ENCODE measurements at regions not wholly inside any gene's neighbourhood (a gene's known extent, or its start where the extent isn't known, plus 50 kb on each side); places are given as distances from the start of the nearest gene placed in this dataset.

DNA sequence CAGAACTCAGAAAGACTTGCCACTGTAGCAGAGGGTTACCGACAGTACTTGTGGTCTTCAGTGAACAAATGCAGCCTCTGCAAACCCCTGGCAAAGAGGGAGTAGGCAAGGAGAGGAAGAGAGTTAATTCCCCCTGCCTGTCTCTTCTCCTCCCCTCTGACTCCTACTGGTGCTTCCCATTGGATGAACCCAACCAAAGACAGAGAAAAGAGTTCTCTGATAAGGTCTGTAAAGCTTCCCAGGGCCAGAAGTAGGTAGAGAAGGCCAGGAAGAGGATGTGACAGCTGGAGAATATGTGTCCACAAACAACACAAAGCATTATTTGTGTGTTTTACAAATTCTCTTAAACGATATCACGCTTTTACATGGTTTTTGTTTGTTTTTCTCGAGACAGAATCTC is 66.6 kb upstream of the GPCPD1 start (continued):
- TF ChIP-seq, protein P1, sequence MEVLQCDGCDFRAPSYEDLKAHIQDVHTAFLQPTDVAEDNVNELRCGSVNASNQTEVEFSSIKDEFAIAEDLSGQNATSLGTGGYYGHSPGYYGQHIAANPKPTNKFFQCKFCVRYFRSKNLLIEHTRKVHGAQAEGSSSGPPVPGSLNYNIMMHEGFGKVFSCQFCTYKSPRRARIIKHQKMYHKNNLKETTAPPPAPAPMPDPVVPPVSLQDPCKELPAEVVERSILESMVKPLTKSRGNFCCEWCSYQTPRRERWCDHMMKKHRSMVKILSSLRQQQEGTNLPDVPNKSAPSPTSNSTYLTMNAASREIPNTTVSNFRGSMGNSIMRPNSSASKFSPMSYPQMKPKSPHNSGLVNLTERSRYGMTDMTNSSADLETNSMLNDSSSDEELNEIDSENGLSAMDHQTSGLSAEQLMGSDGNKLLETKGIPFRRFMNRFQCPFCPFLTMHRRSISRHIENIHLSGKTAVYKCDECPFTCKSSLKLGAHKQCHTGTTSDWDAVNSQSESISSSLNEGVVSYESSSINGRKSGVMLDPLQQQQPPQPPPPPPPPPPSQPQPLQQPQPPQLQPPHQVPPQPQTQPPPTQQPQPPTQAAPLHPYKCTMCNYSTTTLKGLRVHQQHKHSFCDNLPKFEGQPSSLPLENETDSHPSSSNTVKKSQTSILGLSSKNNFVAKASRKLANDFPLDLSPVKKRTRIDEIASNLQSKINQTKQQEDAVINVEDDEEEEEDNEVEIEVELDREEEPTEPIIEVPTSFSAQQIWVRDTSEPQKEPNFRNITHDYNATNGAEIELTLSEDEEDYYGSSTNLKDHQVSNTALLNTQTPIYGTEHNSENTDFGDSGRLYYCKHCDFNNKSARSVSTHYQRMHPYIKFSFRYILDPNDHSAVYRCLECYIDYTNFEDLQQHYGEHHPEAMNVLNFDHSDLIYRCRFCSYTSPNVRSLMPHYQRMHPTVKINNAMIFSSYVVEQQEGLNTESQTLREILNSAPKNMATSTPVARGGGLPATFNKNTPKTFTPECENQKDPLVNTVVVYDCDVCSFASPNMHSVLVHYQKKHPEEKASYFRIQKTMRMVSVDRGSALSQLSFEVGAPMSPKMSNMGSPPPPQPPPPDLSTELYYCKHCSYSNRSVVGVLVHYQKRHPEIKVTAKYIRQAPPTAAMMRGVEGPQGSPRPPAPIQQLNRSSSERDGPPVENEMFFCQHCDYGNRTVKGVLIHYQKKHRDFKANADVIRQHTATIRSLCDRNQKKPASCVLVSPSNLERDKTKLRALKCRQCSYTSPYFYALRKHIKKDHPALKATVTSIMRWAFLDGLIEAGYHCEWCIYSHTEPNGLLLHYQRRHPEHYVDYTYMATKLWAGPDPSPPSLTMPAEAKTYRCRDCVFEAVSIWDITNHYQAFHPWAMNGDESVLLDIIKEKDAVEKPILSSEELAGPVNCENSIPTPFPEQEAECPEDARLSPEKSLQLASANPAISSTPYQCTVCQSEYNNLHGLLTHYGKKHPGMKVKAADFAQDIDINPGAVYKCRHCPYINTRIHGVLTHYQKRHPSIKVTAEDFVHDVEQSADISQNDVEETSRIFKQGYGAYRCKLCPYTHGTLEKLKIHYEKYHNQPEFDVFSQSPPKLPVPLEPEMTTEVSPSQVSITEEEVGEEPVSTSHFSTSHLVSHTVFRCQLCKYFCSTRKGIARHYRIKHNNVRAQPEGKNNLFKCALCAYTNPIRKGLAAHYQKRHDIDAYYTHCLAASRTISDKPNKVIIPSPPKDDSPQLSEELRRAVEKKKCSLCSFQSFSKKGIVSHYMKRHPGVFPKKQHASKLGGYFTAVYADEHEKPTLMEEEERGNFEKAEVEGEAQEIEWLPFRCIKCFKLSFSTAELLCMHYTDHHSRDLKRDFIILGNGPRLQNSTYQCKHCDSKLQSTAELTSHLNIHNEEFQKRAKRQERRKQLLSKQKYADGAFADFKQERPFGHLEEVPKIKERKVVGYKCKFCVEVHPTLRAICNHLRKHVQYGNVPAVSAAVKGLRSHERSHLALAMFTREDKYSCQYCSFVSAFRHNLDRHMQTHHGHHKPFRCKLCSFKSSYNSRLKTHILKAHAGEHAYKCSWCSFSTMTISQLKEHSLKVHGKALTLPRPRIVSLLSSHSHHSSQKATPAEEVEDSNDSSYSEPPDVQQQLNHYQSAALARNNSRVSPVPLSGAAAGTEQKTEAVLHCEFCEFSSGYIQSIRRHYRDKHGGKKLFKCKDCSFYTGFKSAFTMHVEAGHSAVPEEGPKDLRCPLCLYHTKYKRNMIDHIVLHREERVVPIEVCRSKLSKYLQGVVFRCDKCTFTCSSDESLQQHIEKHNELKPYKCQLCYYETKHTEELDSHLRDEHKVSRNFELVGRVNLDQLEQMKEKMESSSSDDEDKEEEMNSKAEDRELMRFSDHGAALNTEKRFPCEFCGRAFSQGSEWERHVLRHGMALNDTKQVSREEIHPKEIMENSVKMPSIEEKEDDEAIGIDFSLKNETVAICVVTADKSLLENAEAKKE (CRISPR knock-in tag; IDR thresholded peaks at IDR 0.05), result no peak
- TF ChIP-seq ZNF331 (CRISPR knock-in tag; IDR thresholded peaks at IDR 0.05; ENCODE audit: low read depth), result no peak
- TF ChIP-seq CREB1 (CRISPR knock-in tag; IDR thresholded peaks at IDR 0.05; ENCODE audit: low read depth), result no peak

DNA sequence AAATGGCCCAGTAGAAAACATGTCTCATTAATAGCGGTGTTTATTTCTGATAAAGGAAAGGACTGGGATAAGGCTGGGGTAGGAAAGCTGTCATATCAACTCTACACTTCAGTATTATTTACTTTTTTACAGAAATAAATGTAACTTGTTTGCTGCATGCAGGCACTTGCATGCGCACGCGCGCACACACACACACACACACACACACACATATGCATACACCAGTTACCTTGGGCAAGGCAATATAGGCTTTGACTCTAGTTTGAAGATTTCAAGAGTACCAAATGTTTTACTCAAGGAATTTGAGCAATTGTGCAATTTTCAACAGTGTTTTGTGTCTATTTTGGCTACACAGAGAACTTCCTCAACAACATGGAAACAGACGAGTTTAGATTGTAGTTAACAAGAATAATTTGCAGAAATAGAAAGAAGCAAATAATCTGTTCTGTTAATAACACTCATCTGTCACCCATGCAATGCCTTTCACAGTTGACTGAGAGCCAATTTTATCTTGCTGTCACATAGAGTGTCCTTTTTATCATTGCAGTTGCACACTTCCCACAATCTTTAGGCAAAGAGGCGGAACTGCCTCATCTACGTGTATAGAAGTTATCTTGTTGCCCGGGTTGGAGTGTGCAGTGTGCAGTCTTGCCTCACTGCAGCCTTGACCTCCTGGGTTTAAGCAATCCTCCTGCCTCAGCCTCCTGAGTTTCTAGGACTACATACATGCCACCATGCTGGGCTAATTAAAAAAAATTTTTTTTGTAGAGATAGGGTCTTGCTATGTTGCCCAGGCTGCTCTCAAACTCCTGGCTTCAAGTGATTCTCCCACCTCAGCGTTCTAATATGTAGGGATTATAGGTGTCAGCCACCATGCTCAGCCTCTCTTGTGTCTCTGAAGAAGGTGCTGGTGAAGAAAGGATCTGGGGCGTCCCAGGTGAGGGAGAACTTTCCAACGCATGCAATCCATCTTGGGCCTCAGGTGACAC is 64.6 kb upstream of the GPCPD1 start:
- Histone ChIP-seq H3K36me3 (ENCODE audit: insufficient read depth) (no peaks in the 10 kb centered on the region), H3K79me2 (replicated peaks; ENCODE audit: insufficient read depth) (no peaks in the 10 kb centered on the region), H4K20me1 (replicated peaks; ENCODE audit: insufficient read depth) (no peaks in the 10 kb centered on the region), H2AFZ (no peak overlapping the region), H3K27me3 (ENCODE audit: insufficient read depth) (no peaks in the 10 kb centered on the region), H3K27ac (ENCODE audit: low read depth) (no peak overlapping the region), H3K9me2 (ENCODE audit: insufficient read depth) (no peaks in the 10 kb centered on the region), H3K4me1 (ENCODE audit: insufficient read depth) (no peaks in the 10 kb centered on the region), H3K4me3 (no peak overlapping the region), H3K4me2 (no peak overlapping the region), H3F3A (replicated peaks; ENCODE audit: low read depth) (no peaks in the 10 kb centered on the region)
- peaks cover 4% of the 10 kb centered on the region for H3K27me3 Mint-ChIP-seq (ENCODE audit: insufficient read depth, low read depth, poor library complexity)
- H3K4me1 Mint-ChIP-seq, result no peaks in the 10 kb centered on the region
- DNase-seq (ENCODE audit: low spot score), result no peak
- no peak overlapping the region for H3K27ac Mint-ChIP-seq
- no peak overlapping the region for H3K4me3 Mint-ChIP-seq
- no peak for ATAC-seq
- H3K36me3 Mint-ChIP-seq (ENCODE audit: low read depth), result no peaks in the 10 kb centered on the region
- no peaks in the 10 kb centered on the region; the same call in 2 of the 3 replicates for H3K9me3 Mint-ChIP-seq
- TF ChIP-seq POLR2AphosphoS5 (IDR thresholded peaks at IDR 0.05; ENCODE audit: low read depth), result no peak
- TF ChIP-seq, protein P2, sequence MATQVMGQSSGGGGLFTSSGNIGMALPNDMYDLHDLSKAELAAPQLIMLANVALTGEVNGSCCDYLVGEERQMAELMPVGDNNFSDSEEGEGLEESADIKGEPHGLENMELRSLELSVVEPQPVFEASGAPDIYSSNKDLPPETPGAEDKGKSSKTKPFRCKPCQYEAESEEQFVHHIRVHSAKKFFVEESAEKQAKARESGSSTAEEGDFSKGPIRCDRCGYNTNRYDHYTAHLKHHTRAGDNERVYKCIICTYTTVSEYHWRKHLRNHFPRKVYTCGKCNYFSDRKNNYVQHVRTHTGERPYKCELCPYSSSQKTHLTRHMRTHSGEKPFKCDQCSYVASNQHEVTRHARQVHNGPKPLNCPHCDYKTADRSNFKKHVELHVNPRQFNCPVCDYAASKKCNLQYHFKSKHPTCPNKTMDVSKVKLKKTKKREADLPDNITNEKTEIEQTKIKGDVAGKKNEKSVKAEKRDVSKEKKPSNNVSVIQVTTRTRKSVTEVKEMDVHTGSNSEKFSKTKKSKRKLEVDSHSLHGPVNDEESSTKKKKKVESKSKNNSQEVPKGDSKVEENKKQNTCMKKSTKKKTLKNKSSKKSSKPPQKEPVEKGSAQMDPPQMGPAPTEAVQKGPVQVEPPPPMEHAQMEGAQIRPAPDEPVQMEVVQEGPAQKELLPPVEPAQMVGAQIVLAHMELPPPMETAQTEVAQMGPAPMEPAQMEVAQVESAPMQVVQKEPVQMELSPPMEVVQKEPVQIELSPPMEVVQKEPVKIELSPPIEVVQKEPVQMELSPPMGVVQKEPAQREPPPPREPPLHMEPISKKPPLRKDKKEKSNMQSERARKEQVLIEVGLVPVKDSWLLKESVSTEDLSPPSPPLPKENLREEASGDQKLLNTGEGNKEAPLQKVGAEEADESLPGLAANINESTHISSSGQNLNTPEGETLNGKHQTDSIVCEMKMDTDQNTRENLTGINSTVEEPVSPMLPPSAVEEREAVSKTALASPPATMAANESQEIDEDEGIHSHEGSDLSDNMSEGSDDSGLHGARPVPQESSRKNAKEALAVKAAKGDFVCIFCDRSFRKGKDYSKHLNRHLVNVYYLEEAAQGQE (IDR thresholded peaks at IDR 0.05; ENCODE audit: unreplicated experiment), result no peak
- no peak for TF ChIP-seq NANOG (IDR thresholded peaks at IDR 0.05; ENCODE audit: borderline replicate concordance)

Measured in GM23338 (cell line).